OCI-LY1 (cell line): ENCODE measurements at regions not wholly inside any gene's neighbourhood (a gene's known extent, or its start where the extent isn't known, plus 50 kb on each side); places are given as distances from the start of the nearest gene placed in this dataset.
A peak's percentile ranks its signal among the peaks of the same experiment; 100 is the strongest.

Source experiments
- H2AFZ ChIP-seq: fragments of 200-600 bp; sonication (generic), shearing (Covaris generic); 2 replicates; pipeline ENCODE4 v1.6.0; 2014; ENCODE audit warnings: antibody characterized with exemption, mild to moderate bottlenecking, low read length
- H3F3A ChIP-seq: fragments of 200-600 bp; sonication (generic), shearing (Covaris generic); 2 replicates; pipeline ENCODE4 v1.6.0; 2014; ENCODE audit warnings: mild to moderate bottlenecking, antibody characterized with exemption, low read length, moderate library complexity; ENCODE audit not compliant: insufficient read depth
- H3K27ac ChIP-seq: fragments of 200-600 bp; sonication (generic); 2 replicates; pipeline ENCODE4 v1.5.1; 2014; ENCODE audit warnings: low read length, mixed run types, mild to moderate bottlenecking, low read depth; ENCODE audit not compliant: poor library complexity, severe bottlenecking
- H3K27me3 ChIP-seq: fragments of 200-600 bp; sonication (generic); 2 replicates; pipeline ENCODE4 v1.6.0; 2014; ENCODE audit warnings: antibody characterized with exemption, mild to moderate bottlenecking, low read length, moderate library complexity; ENCODE audit not compliant: insufficient read depth
- H3K36me3 ChIP-seq: fragments of 200-600 bp; sonication (generic); 2 replicates; pipeline ENCODE4 v1.6.1; 2014; ENCODE audit warnings: mild to moderate bottlenecking, antibody characterized with exemption, low read length, moderate library complexity, mixed read lengths; ENCODE audit not compliant: insufficient read depth
- H3K4me1 ChIP-seq: fragments of 200-600 bp; sonication (generic); 2 replicates; pipeline ENCODE4 v1.5.1; 2014; ENCODE audit warnings: mild to moderate bottlenecking, low read length, moderate library complexity; ENCODE audit not compliant: insufficient read depth, severe bottlenecking
- H3K4me2 ChIP-seq: fragments of 200-600 bp; sonication (generic), shearing (Covaris generic); 2 replicates; pipeline ENCODE4 v1.6.1; 2014; ENCODE audit warnings: low read length
- H3K4me3 ChIP-seq: fragments of 200-600 bp; sonication (generic); 2 replicates; pipeline ENCODE4 v1.5.1; 2014; ENCODE audit warnings: low read length, low read depth, mild to moderate bottlenecking, mixed read lengths; ENCODE audit not compliant: poor library complexity, severe bottlenecking
- H3K79me2 ChIP-seq: fragments of 200-600 bp; shearing (Covaris generic); 2 replicates; pipeline ENCODE4 v1.6.1; 2016; ENCODE audit warnings: mixed run types, low read length, mixed read lengths; ENCODE audit not compliant: insufficient read depth
- H3K9ac ChIP-seq: fragments of 200-600 bp; sonication (generic), shearing (Covaris generic); 2 replicates; pipeline ENCODE4 v1.6.1; 2014; ENCODE audit warnings: mild to moderate bottlenecking, low read length, mixed read lengths
- H3K9me2 ChIP-seq: fragments of 200-600 bp; sonication (generic), shearing (Covaris generic); 2 replicates; pipeline ENCODE4 v1.6.1; 2014; ENCODE audit warnings: low read depth, mild to moderate bottlenecking, low read length, mixed read lengths
- H3K9me3 ChIP-seq: fragments of 200-600 bp; shearing (Covaris generic); 2 replicates; pipeline ENCODE4 v1.6.1; 2014; ENCODE audit warnings: low read length, mixed read lengths
- H4K20me1 ChIP-seq: fragments of 200-600 bp; sonication (generic), shearing (Covaris generic); 2 replicates; pipeline ENCODE4 v1.6.0; 2016; ENCODE audit warnings: mild to moderate bottlenecking, low read length; ENCODE audit not compliant: insufficient read depth
- CTCF ChIP-seq: fragments of 200-600 bp; sonication (generic), shearing (Covaris generic); IDR thresholded peaks from 2 replicates; pipeline ENCODE4 v1.5.1; 2017; ENCODE audit warnings: mild to moderate bottlenecking, antibody characterized with exemption, low read length, moderate library complexity, mixed read lengths
- EZH2 ChIP-seq: fragments of 200-600 bp; sonication (generic), shearing (Covaris generic); IDR thresholded peaks from 2 replicates; pipeline ENCODE4 v1.8.0; 2017; ENCODE audit warnings: borderline replicate concordance, mixed run types, mild to moderate bottlenecking, antibody characterized with exemption, low read length, moderate library complexity, mixed read lengths

GRCh38 chr20:7375905-7376304, 564.4 kb downstream of the HAO1 start:
- no peak overlapping the region for H2AFZ ChIP-seq
- peak; percentile 31 for TF ChIP-seq CTCF
- no peak for TF ChIP-seq EZH2
- no peaks in the 10 kb centered on the region for H3K9me2 ChIP-seq
- H3K36me3 ChIP-seq, result no peaks in the 10 kb centered on the region
- H3F3A ChIP-seq, result no peaks in the 10 kb centered on the region
- no peaks in the 10 kb centered on the region for H3K9me3 ChIP-seq
- no peak overlapping the region for H3K4me2 ChIP-seq
- H3K27ac ChIP-seq, result no peak overlapping the region
- H3K4me1 ChIP-seq, result no peaks in the 10 kb centered on the region
- H3K4me3 ChIP-seq, result no peak overlapping the region
- no peak overlapping the region for H3K9ac ChIP-seq
- no peaks in the 10 kb centered on the region for H3K27me3 ChIP-seq
- H4K20me1 ChIP-seq, result no peaks in the 10 kb centered on the region
- H3K79me2 ChIP-seq, result no peaks in the 10 kb centered on the region

- H3K27ac ChIP-seq, result no peak overlapping the region
- no peaks in the 10 kb centered on the region for H3K4me1 ChIP-seq
- no peaks in the 10 kb centered on the region for H3K9me2 ChIP-seq
- no peaks in the 10 kb centered on the region for H4K20me1 ChIP-seq
- no peaks in the 10 kb centered on the region for H3K9me3 ChIP-seq
- H2AFZ ChIP-seq, result no peak overlapping the region
- TF ChIP-seq CTCF (no peak), EZH2 (no peak)
- no peaks in the 10 kb centered on the region for H3K27me3 ChIP-seq
- no peaks in the 10 kb centered on the region for H3K79me2 ChIP-seq
- H3K4me3 ChIP-seq, result no peak overlapping the region
- no peaks in the 10 kb centered on the region for H3F3A ChIP-seq
- no peaks in the 10 kb centered on the region for H3K36me3 ChIP-seq
- H3K9ac ChIP-seq, result no peak overlapping the region
- H3K4me2 ChIP-seq, result no peak overlapping the region
Measured at GRCh38 chr20:7378864-7379605, 561.2 kb downstream of the HAO1 start.

- Histone ChIP-seq H3K27me3 (no peaks in the 10 kb centered on the region), H3K79me2 (no peaks in the 10 kb centered on the region), H3F3A (no peaks in the 10 kb centered on the region), H3K9me2 (no peaks in the 10 kb centered on the region), H3K9me3 (no peaks in the 10 kb centered on the region), H3K27ac (no peak overlapping the region), H3K4me3 (no peak overlapping the region), H3K9ac (no peak overlapping the region), H3K4me1 (no peaks in the 10 kb centered on the region), H3K4me2 (no peak overlapping the region), H4K20me1 (no peaks in the 10 kb centered on the region), H2AFZ (no peak overlapping the region), H3K36me3 (no peaks in the 10 kb centered on the region)
- no peak for TF ChIP-seq CTCF
- no peak for TF ChIP-seq EZH2
Measured at GRCh38 chr20:7379621-7380220, 560.5 kb downstream of the HAO1 start.
